SU-DHL-6 (cell line): ENCODE measurements at regions not wholly inside any gene's neighbourhood (a gene's known extent, or its start where the extent isn't known, plus 50 kb on each side); places are given as distances from the start of the nearest gene placed in this dataset.

ENCODE experiments used
- H2AFZ ChIP-seq: fragments of 200-600 bp; sonication (generic); 2 replicates; pipeline ENCODE4 v1.6.1; 2014; ENCODE audit warnings: low read depth, mild to moderate bottlenecking, moderate library complexity, mixed read lengths, antibody characterized with exemption, low read length; ENCODE audit not compliant: severe bottlenecking
- H3F3A ChIP-seq: fragments of 200-600 bp; shearing (Covaris generic); 2 replicates; pipeline ENCODE4 v1.6.0; 2016; ENCODE audit warnings: antibody characterized with exemption, mild to moderate bottlenecking; ENCODE audit not compliant: insufficient read depth
- H3K27ac ChIP-seq: fragments of 200-600 bp; sonication (generic); 2 replicates; pipeline ENCODE4 v1.5.1; 2016; ENCODE audit warnings: low read depth, mild to moderate bottlenecking, low read length, moderate library complexity, mixed read lengths
- H3K27me3 ChIP-seq: fragments of 200-600 bp; sonication (generic), shearing (Covaris generic); 2 replicates; pipeline ENCODE4 v1.6.0; 2014; ENCODE audit warnings: mild to moderate bottlenecking, low read length
- H3K36me3 ChIP-seq: fragments of 200-600 bp; sonication (generic); 2 replicates; pipeline ENCODE4 v1.6.1; 2014; ENCODE audit warnings: mild to moderate bottlenecking, low read length, mixed read lengths
- H3K4me2 ChIP-seq: fragments of 300-600, 200-600 bp; shearing (Covaris generic), sonication (generic); 2 replicates; pipeline ENCODE4 v1.6.0; 2014; ENCODE audit warnings: low read length, low read depth, mild to moderate bottlenecking; ENCODE audit not compliant: poor library complexity, severe bottlenecking
- H3K4me3 ChIP-seq: fragments of 200-600 bp; sonication (generic); 2 replicates; pipeline ENCODE4 v1.5.1; 2014; ENCODE audit warnings: antibody characterized with exemption, low read length, mild to moderate bottlenecking, mixed read lengths; ENCODE audit not compliant: insufficient read depth, poor library complexity, severe bottlenecking
- H3K79me2 ChIP-seq: fragments of 200-600 bp; sonication (generic); 2 replicates; pipeline ENCODE4 v1.6.1; 2014; ENCODE audit warnings: mild to moderate bottlenecking, low read length, moderate library complexity; ENCODE audit not compliant: insufficient read depth
- H3K9ac ChIP-seq: fragments of 200-600 bp; sonication (generic); 2 replicates; pipeline ENCODE4 v1.7.0; 2014; ENCODE audit warnings: mild to moderate bottlenecking, low read length
- H3K9me2 ChIP-seq: fragments of 200-600 bp; sonication (generic); replicated peaks from 2 replicates; pipeline ENCODE4 v1.6.1; 2014; ENCODE audit warnings: low read length; ENCODE audit not compliant: insufficient read depth
- H3K9me3 ChIP-seq: fragments of 200-600 bp; sonication (generic); 2 replicates; pipeline ENCODE4 v1.6.1; 2014; ENCODE audit warnings: low read length, mixed read lengths; ENCODE audit not compliant: insufficient read depth
- H4K20me1 ChIP-seq: fragments of 200-600 bp; sonication (generic); 2 replicates; pipeline ENCODE4 v1.6.1; 2014; ENCODE audit warnings: low read depth, mild to moderate bottlenecking, antibody characterized with exemption, low read length, moderate library complexity, mixed read lengths
- CTCF ChIP-seq: fragments of 200-600 bp; sonication (generic); IDR thresholded peaks from one replicate; pipeline ENCODE4 v1.5.1; 2017; ENCODE audit warnings: antibody characterized with exemption, mild to moderate bottlenecking, low read length, moderate library complexity; ENCODE audit not compliant: insufficient read depth, poor library complexity, severe bottlenecking
- EZH2phosphoT487 ChIP-seq: fragments of 200-600 bp; sonication (generic), shearing (Covaris generic); conservative IDR thresholded peaks from 2 replicates; pipeline ENCODE4 v1.6.1; 2018; ENCODE audit warnings: mild to moderate bottlenecking, antibody characterized with exemption, low read length, moderate library complexity, mixed read lengths

- no peak overlapping the region for H2AFZ ChIP-seq
- peaks cover 5% of the 10 kb centered on the region; the same call in 1 of the 2 replicates for H3K9me3 ChIP-seq
- H3K9ac ChIP-seq = no peak overlapping the region
- H3K36me3 ChIP-seq = no peaks in the 10 kb centered on the region
- H4K20me1 ChIP-seq = no peaks in the 10 kb centered on the region
- H3K4me2 ChIP-seq = no peak overlapping the region
- no peak overlapping the region for H3K4me3 ChIP-seq
- H3K27me3 ChIP-seq = no peaks in the 10 kb centered on the region
- H3K79me2 ChIP-seq = no peaks in the 10 kb centered on the region
- H3F3A ChIP-seq = no peaks in the 10 kb centered on the region
- no peaks in the 10 kb centered on the region for H3K9me2 ChIP-seq
- H3K27ac ChIP-seq = no peak overlapping the region
- no peak for TF ChIP-seq CTCF
- no peak for TF ChIP-seq EZH2phosphoT487
Measured at GRCh38 chr12:116478243-116478773, 80.9 kb upstream of the MAP1LC3B2 start.

- no peaks in the 10 kb centered on the region for H3K79me2 ChIP-seq
- no peak for TF ChIP-seq EZH2phosphoT487
- no peak for TF ChIP-seq CTCF
- peaks cover 5% of the 10 kb centered on the region; the same call in 1 of the 2 replicates for H3K9me3 ChIP-seq
- H3K9me2 ChIP-seq = no peaks in the 10 kb centered on the region
- no peaks in the 10 kb centered on the region for H4K20me1 ChIP-seq
- no peaks in the 10 kb centered on the region for H3F3A ChIP-seq
- H3K27me3 ChIP-seq = no peaks in the 10 kb centered on the region
- H3K36me3 ChIP-seq = no peaks in the 10 kb centered on the region
- H3K4me2 ChIP-seq = no peak overlapping the region
- H3K4me3 ChIP-seq = no peak overlapping the region
- H2AFZ ChIP-seq = no peak overlapping the region
- H3K9ac ChIP-seq = no peak overlapping the region
- no peak overlapping the region for H3K27ac ChIP-seq
Measured at GRCh38 chr12:116480210-116480810, 78.9 kb upstream of the MAP1LC3B2 start.

- Histone ChIP-seq H2AFZ (no peak overlapping the region), H3K9me3 (peaks cover 5% of the 10 kb centered on the region; the same call in 1 of the 2 replicates)
Measured at GRCh38 chr12:116481726-116482125, 77.5 kb upstream of the MAP1LC3B2 start.

More at GRCh38 chr12:116481726-116482125, 77.5 kb upstream of the MAP1LC3B2 start:
- Histone ChIP-seq H3K4me2 (no peak overlapping the region), H3K9me2 (no peaks in the 10 kb centered on the region), H3K4me3 (no peak overlapping the region), H3K27ac (no peak overlapping the region), H3F3A (no peaks in the 10 kb centered on the region), H3K36me3 (no peaks in the 10 kb centered on the region), H4K20me1 (no peaks in the 10 kb centered on the region), H3K9ac (no peak overlapping the region), H3K79me2 (no peaks in the 10 kb centered on the region), H3K27me3 (no peaks in the 10 kb centered on the region)
- no peak for TF ChIP-seq CTCF
- TF ChIP-seq EZH2phosphoT487 = no peak
